NB4 (cell line): ENCODE measurements at regions not wholly inside any gene's neighbourhood (a gene's known extent, or its start where the extent isn't known, plus 50 kb on each side); places are given as distances from the start of the nearest gene placed in this dataset.

ENCODE experiments used
- MYC ChIP-seq: IDR thresholded peaks from 2 replicates; pipeline ENCODE4 v1.6.1; 2011; ENCODE audit warnings: low read depth, low read length
- TF ChIP-seq, protein P1 (sequence below): IDR thresholded peaks from one replicate; pipeline ENCODE4 v1.5.1; 2012; ENCODE audit warnings: low read depth, low read length

DNA sequence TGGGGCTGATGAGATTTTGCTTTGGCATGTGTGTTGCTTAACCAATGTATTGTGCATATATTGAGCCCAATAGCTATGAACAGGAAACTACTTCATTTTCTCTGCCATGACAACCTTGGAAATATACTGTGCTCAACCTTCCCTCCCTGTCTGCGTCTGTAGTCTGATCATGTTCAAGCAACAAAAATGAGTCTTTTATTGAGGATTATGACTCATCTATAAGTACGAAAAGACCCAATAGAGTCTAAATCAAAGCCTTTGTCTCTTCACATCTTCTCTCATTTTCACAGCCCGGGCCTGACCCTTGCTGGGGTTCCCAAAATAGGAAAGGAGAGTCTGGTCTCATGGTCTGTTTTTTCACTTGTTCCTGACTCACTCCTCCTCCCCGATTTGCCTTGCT is 158.2 kb downstream of the CAND1 start:
- TF ChIP-seq, protein P1, sequence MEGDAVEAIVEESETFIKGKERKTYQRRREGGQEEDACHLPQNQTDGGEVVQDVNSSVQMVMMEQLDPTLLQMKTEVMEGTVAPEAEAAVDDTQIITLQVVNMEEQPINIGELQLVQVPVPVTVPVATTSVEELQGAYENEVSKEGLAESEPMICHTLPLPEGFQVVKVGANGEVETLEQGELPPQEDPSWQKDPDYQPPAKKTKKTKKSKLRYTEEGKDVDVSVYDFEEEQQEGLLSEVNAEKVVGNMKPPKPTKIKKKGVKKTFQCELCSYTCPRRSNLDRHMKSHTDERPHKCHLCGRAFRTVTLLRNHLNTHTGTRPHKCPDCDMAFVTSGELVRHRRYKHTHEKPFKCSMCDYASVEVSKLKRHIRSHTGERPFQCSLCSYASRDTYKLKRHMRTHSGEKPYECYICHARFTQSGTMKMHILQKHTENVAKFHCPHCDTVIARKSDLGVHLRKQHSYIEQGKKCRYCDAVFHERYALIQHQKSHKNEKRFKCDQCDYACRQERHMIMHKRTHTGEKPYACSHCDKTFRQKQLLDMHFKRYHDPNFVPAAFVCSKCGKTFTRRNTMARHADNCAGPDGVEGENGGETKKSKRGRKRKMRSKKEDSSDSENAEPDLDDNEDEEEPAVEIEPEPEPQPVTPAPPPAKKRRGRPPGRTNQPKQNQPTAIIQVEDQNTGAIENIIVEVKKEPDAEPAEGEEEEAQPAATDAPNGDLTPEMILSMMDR = no peak
- no peak for TF ChIP-seq MYC
